HL-60 (cell line): ENCODE measurements at regions not wholly inside any gene's neighbourhood (a gene's known extent, or its start where the extent isn't known, plus 50 kb on each side); places are given as distances from the start of the nearest gene placed in this dataset.

ENCODE experiments used
- DNase-seq, 2 experiments: peaks; one replicate each; pipeline ENCODE4 v3.0.0-alpha.2; 2010 to 2020; ENCODE audit warnings: low read depth in 1 of 2, low spot score in 1 of 2
- H3K27ac ChIP-seq: fragments of 250-450 bp; sonication (Bioruptor Pico); replicated peaks from 2 replicates; pipeline ENCODE4 v1.5.1; 2020; ENCODE audit warnings: mild to moderate bottlenecking, moderate library complexity
- H3K27me3 ChIP-seq: fragments of 250-450 bp; sonication (Bioruptor Pico); 2 replicates; pipeline ENCODE4 v1.5.1; 2021; ENCODE audit warnings: mild to moderate bottlenecking, moderate library complexity; ENCODE audit not compliant: insufficient read depth, poor library complexity, severe bottlenecking
- H3K4me3 ChIP-seq: replicated peaks from 2 replicates; pipeline ENCODE4 v1.5.1; 2011; ENCODE audit warnings: mild to moderate bottlenecking, control low read depth, low read length; ENCODE audit not compliant: insufficient read depth
- CTCF ChIP-seq: IDR thresholded peaks from one replicate; pipeline ENCODE4 v1.5.1; 2011; ENCODE audit warnings: low read length, control low read depth, inconsistent platforms; ENCODE audit not compliant: insufficient read depth
- GABPA ChIP-seq: IDR thresholded peaks from 2 replicates; pipeline ENCODE4 v1.6.1; 2012; ENCODE audit warnings: low read depth
- POLR2AphosphoS5 ChIP-seq: IDR thresholded peaks from 2 replicates; pipeline ENCODE4 v1.6.1; 2012; ENCODE audit warnings: low read depth
- REST ChIP-seq: IDR thresholded peaks from 2 replicates; pipeline ENCODE4 v1.6.1; 2012; ENCODE audit warnings: low read depth; ENCODE audit not compliant: insufficient replicate concordance
- SPI1 ChIP-seq: IDR thresholded peaks from 2 replicates; pipeline ENCODE4 v1.6.1; 2012; ENCODE audit warnings: low read depth, mild to moderate bottlenecking, borderline replicate concordance

GRCh38 chr5:125331987-125332598 lies 585.7 kb upstream of the ZNF608 start:
- no peak for DNase-seq
- no peaks in the 10 kb centered on the region for H3K27me3 ChIP-seq
- no peak for TF ChIP-seq POLR2AphosphoS5
- TF ChIP-seq SPI1 = no peak
- TF ChIP-seq GABPA = no peak
- TF ChIP-seq CTCF = no peak
- TF ChIP-seq REST = no peak
- no peak overlapping the region for H3K4me3 ChIP-seq
- no peak overlapping the region for H3K27ac ChIP-seq

- Histone ChIP-seq H3K4me3 (no peak overlapping the region), H3K27me3 (no peaks in the 10 kb centered on the region), H3K27ac (no peak overlapping the region)
- DNase-seq = no peak
- TF ChIP-seq REST (no peak), SPI1 (no peak), CTCF (no peak), GABPA (no peak)
Measured at GRCh38 chr5:125333416-125333815, 587.0 kb upstream of the ZNF608 start.

GRCh38 chr5:125336401-125336800 lies 590.0 kb upstream of the ZNF608 start:
- Histone ChIP-seq H3K4me3 (no peak overlapping the region), H3K27ac (no peak overlapping the region), H3K27me3 (no peaks in the 10 kb centered on the region)
- DNase-seq = no peak
- TF ChIP-seq GABPA (no peak), POLR2AphosphoS5 (no peak), CTCF (no peak), SPI1 (no peak), REST (no peak)
